NT2/D1 (cell line): ENCODE measurements at regions not wholly inside any gene's neighbourhood (a gene's known extent, or its start where the extent isn't known, plus 50 kb on each side); places are given as distances from the start of the nearest gene placed in this dataset.

ENCODE experiments used
- DNase-seq: peaks from one replicate; pipeline ENCODE4 v3.0.0-alpha.2; 2011; ENCODE audit warnings: low read depth, low spot score
- H3K27me3 ChIP-seq: 2 replicates; pipeline ENCODE4 v1.6.0; 2011; ENCODE audit warnings: mild to moderate bottlenecking; ENCODE audit not compliant: insufficient read length, insufficient read depth
- H3K36me3 ChIP-seq: 2 replicates; pipeline ENCODE4 v1.6.1; 2011; ENCODE audit warnings: mild to moderate bottlenecking, low read length, mixed read lengths; ENCODE audit not compliant: insufficient read depth, insufficient read length
- H3K4me1 ChIP-seq: 2 replicates; pipeline ENCODE4 v1.5.1; 2011; ENCODE audit not compliant: insufficient read depth, insufficient read length
- H3K4me3 ChIP-seq: 2 replicates; pipeline ENCODE4 v1.5.1; 2011; ENCODE audit warnings: low read depth; ENCODE audit not compliant: insufficient read length
- H3K9ac ChIP-seq: 2 replicates; pipeline ENCODE4 v1.6.0; 2011; ENCODE audit warnings: low read depth; ENCODE audit not compliant: insufficient read length
- H3K9me3 ChIP-seq: 2 replicates; pipeline ENCODE4 v1.5.1; 2011; ENCODE audit warnings: mild to moderate bottlenecking, low read length; ENCODE audit not compliant: insufficient read depth
- SUZ12 ChIP-seq: IDR thresholded peaks from 2 replicates; pipeline ENCODE4 v1.6.1; 2011; ENCODE audit not compliant: insufficient read length, insufficient read depth; ENCODE audit errors: extremely low read depth
- YY1 ChIP-seq: IDR thresholded peaks from 2 replicates; pipeline ENCODE4 v1.6.1; 2011; ENCODE audit not compliant: insufficient read length, insufficient read depth
- ZNF274 ChIP-seq: IDR thresholded peaks from 2 replicates; pipeline ENCODE4 v1.6.1; 2011; ENCODE audit warnings: mild to moderate bottlenecking, low read depth, low read length

DNA sequence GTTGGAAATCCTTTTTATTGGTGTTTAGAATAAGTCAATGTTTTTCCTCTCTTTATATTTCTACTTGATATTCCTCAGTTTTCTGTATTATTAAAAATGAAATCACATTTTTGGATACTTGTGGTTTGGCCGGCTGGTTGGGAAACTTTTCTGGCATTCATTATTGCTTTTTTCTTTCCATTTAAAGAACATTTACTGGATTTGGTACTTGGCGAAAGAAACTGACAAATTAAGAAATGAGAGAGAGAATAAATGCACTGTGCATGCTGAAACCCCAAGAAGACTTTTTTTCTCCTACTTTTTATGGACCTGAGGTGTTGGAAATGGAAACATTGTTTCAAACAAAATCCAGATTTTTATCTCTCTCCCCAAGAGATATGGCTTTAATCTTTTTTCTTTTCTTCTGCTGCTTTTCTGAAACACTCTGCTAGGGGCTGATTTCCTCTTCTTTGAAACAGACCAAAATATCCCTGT lies 128.4 kb downstream of the SNX18 start:
- Histone ChIP-seq H3K4me1 (no peaks in the 10 kb centered on the region), H3K9ac (no peak overlapping the region), H3K9me3 (peaks cover 10% of the 10 kb centered on the region; the same call in 1 of the 2 replicates), H3K36me3 (no peaks in the 10 kb centered on the region), H3K27me3 (no peaks in the 10 kb centered on the region), H3K4me3 (no peak overlapping the region)
- no peak for TF ChIP-seq ZNF274
- TF ChIP-seq YY1, result no peak
- no peak for TF ChIP-seq SUZ12
- no peak for DNase-seq

DNA sequence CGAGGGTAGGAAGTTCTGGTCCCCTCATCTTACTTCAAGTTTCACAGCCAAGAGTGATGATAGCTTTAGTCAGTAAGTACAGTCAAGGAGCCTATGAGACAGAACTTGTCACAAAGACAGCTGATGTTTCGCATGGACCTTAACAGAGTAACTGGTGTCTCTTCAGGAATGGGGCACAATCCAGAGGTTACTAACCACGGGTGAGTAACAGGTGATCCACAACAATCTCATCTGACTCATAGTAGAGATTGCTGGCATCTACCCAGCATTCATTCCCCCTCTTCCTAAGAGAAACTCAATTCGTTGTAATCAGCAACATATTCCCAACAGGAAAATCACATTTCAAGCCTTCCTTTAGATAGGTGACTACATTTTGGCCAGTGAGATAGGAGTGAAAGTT lies 126.7 kb downstream of the SNX18 start:
- no peak overlapping the region for H3K9ac ChIP-seq
- no peak for TF ChIP-seq ZNF274
- TF ChIP-seq YY1, result no peak
- TF ChIP-seq SUZ12, result no peak
- DNase-seq, result no peak

GRCh38 chr5:54643685-54644106 lies 126.1 kb downstream of the SNX18 start:
- Histone ChIP-seq H3K9ac (no peak overlapping the region), H3K9me3 (peaks cover 4% of the 10 kb centered on the region; the same call in 1 of the 2 replicates), H3K27me3 (no peaks in the 10 kb centered on the region), H3K36me3 (no peaks in the 10 kb centered on the region), H3K4me3 (no peak overlapping the region), H3K4me1 (no peaks in the 10 kb centered on the region)
- no peak for DNase-seq
- TF ChIP-seq YY1 (no peak), SUZ12 (no peak), ZNF274 (no peak)

More for the DNA sequence above, 126.7 kb downstream of the SNX18 start:
- no peaks in the 10 kb centered on the region for H3K27me3 ChIP-seq
- H3K9me3 ChIP-seq, result peaks cover 10% of the 10 kb centered on the region; the same call in 1 of the 2 replicates
- H3K36me3 ChIP-seq, result no peaks in the 10 kb centered on the region
- no peaks in the 10 kb centered on the region for H3K4me1 ChIP-seq
- H3K4me3 ChIP-seq, result no peak overlapping the region

- Histone ChIP-seq H3K9ac (no peak overlapping the region), H3K9me3 (no peaks in the 10 kb centered on the region), H3K4me3 (no peak overlapping the region), H3K27me3 (no peaks in the 10 kb centered on the region), H3K36me3 (no peaks in the 10 kb centered on the region), H3K4me1 (no peaks in the 10 kb centered on the region)
- no peak for DNase-seq
- TF ChIP-seq ZNF274, result no peak
- no peak for TF ChIP-seq YY1
- TF ChIP-seq SUZ12, result no peak
Measured at GRCh38 chr5:54639621-54640020, 122.1 kb downstream of the SNX18 start.

DNA sequence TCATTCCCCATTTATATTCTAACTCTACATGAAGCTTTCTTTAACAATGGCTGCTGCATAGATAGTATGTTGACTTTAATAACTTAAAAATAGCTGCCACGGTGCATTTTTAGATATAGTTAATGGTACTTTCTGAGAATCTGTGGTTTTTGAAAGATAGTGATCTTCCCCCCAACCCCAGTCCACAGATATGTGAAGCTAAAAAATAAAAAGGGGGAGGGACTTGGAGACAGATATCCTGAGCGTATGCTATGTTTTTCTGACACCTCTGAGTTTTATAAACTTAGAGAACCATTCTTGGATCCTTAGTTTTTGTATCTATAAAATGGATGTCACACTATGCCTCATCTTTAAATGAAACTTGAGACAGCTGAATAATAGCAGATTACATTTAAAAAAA lies 120.5 kb downstream of the SNX18 start:
- H3K9ac ChIP-seq, result no peak overlapping the region
- H3K4me1 ChIP-seq, result no peaks in the 10 kb centered on the region
- no peaks in the 10 kb centered on the region for H3K27me3 ChIP-seq
- TF ChIP-seq YY1 (no peak), SUZ12 (no peak), ZNF274 (no peak)
- H3K4me3 ChIP-seq, result no peak overlapping the region
- no peaks in the 10 kb centered on the region for H3K9me3 ChIP-seq
- no peak for DNase-seq
- no peaks in the 10 kb centered on the region for H3K36me3 ChIP-seq

- no peaks in the 10 kb centered on the region for H3K27me3 ChIP-seq
- no peaks in the 10 kb centered on the region for H3K36me3 ChIP-seq
- H3K9me3 ChIP-seq, result no peaks in the 10 kb centered on the region
- no peaks in the 10 kb centered on the region for H3K4me1 ChIP-seq
- DNase-seq, result no peak
- TF ChIP-seq ZNF274 (no peak), YY1 (no peak), SUZ12 (no peak)
- no peak overlapping the region for H3K9ac ChIP-seq
- H3K4me3 ChIP-seq, result no peak overlapping the region
Measured at GRCh38 chr5:54637654-54638053, 120.1 kb downstream of the SNX18 start.

DNA sequence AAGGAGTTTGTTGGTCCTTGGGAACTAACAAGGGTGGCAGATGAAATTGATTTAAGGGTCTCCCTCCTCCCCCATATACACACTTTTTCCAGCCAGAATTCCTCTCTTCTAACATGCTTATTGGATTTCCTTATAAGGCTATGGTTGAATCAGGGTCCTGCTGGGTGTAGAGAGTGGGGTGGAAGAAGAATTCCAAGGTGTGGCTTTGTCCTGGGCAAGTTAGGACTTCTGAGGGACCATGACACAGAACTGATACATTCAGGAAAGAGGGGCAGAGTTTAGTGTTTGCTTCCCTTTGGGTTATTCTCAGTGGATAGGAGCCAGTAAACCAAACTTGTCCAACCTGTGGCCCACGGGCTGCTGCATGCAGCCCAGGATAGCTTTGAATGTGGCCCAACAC lies 116.5 kb downstream of the SNX18 start:
- TF ChIP-seq YY1 (no peak), ZNF274 (no peak), SUZ12 (no peak)
- H3K9me3 ChIP-seq, result no peaks in the 10 kb centered on the region; the same call in 1 of the 2 replicates
- H3K4me3 ChIP-seq, result no peak overlapping the region
- no peaks in the 10 kb centered on the region for H3K4me1 ChIP-seq
- H3K36me3 ChIP-seq, result no peaks in the 10 kb centered on the region
- H3K9ac ChIP-seq, result no peak overlapping the region
- no peak for DNase-seq
- no peaks in the 10 kb centered on the region for H3K27me3 ChIP-seq
